ENCODE measurements at regions not wholly inside any gene's neighbourhood (a gene's known extent, or its start where the extent isn't known, plus 50 kb on each side); places are given as distances from the start of the nearest gene placed in this dataset.
"Not testable (repeated sequence)": the region's sequence is repeated elsewhere in the genome, so short reads cannot be mapped to it uniquely, and the experiment has no call there.

GRCh38 chr1:56255516-56256152 is 323.7 kb downstream of the PLPP3 start:
- in situ Hi-C loops (cut with MboI; ENCODE audit: low pct_ligation_motif_present in 1 of 4, low pct_unique_long_range_greater_than_20kb in 1 of 4, low sequenced_read_pairs in 3 of 4) (no loop called here), intact Hi-C loops (cut with DNase I; ENCODE audit: low total_unique reads) (no loop called here)
- DNase-seq, result peak; percentile 52
- Histone ChIP-seq H3K27ac (peak overlapping the region in 3 of 4 donors; percentile 10 to 30 (median 22)), H3K36me3 (no peaks in the 10 kb centered on the region), H3K9me3 (no peaks in the 10 kb centered on the region), H3K4me3 (no peak overlapping the region), H3K27me3 (no peaks in the 10 kb centered on the region), H3K4me1 (peaks cover 0 to 6% (median 2%) of the 10 kb centered on the region in 4 donors)
- TF ChIP-seq, protein P1, sequence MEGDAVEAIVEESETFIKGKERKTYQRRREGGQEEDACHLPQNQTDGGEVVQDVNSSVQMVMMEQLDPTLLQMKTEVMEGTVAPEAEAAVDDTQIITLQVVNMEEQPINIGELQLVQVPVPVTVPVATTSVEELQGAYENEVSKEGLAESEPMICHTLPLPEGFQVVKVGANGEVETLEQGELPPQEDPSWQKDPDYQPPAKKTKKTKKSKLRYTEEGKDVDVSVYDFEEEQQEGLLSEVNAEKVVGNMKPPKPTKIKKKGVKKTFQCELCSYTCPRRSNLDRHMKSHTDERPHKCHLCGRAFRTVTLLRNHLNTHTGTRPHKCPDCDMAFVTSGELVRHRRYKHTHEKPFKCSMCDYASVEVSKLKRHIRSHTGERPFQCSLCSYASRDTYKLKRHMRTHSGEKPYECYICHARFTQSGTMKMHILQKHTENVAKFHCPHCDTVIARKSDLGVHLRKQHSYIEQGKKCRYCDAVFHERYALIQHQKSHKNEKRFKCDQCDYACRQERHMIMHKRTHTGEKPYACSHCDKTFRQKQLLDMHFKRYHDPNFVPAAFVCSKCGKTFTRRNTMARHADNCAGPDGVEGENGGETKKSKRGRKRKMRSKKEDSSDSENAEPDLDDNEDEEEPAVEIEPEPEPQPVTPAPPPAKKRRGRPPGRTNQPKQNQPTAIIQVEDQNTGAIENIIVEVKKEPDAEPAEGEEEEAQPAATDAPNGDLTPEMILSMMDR (IDR thresholded peaks at IDR 0.05), result no peak
- peak in 2 of 3 donors; percentile 48 to 78 for TF ChIP-seq POLR2AphosphoS5 (IDR thresholded peaks at IDR 0.05)
- WGBS, 2 donors (ENCODE audit: low coverage in 1 of 2), result 56 to 70% methylated on average over 2 to 5 of the region's 5 CpGs

GRCh38 chr1:56254130-56254529 is 325.2 kb downstream of the PLPP3 start:
- H3K27me3 ChIP-seq, result no peaks in the 10 kb centered on the region
- peaks cover 0 to 6% (median 2%) of the 10 kb centered on the region in 4 donors for H3K4me1 ChIP-seq
- in situ Hi-C loops (cut with MboI; ENCODE audit: low pct_ligation_motif_present in 1 of 4, low pct_unique_long_range_greater_than_20kb in 1 of 4, low sequenced_read_pairs in 3 of 4) (no loop called here), intact Hi-C loops (cut with DNase I; ENCODE audit: low total_unique reads) (no loop called here)
- no peak overlapping the region for H3K27ac ChIP-seq
- DNase-seq, result no peak
- H3K4me3 ChIP-seq, result no peak overlapping the region
- no peaks in the 10 kb centered on the region for H3K36me3 ChIP-seq
- TF ChIP-seq POLR2AphosphoS5 (IDR thresholded peaks at IDR 0.05) (no peak), EP300 (IDR thresholded peaks at IDR 0.05; ENCODE audit: low read depth) (no peak), POLR2A (IDR thresholded peaks at IDR 0.05) (no peak)
- TF ChIP-seq, protein P1 (IDR thresholded peaks at IDR 0.05), result no peak
- H3K9me3 ChIP-seq, result no peaks in the 10 kb centered on the region
- 70 to 87% methylated on average over 2 of the region's 2 CpGs for WGBS, 2 donors (ENCODE audit: low coverage in 1 of 2)

DNA sequence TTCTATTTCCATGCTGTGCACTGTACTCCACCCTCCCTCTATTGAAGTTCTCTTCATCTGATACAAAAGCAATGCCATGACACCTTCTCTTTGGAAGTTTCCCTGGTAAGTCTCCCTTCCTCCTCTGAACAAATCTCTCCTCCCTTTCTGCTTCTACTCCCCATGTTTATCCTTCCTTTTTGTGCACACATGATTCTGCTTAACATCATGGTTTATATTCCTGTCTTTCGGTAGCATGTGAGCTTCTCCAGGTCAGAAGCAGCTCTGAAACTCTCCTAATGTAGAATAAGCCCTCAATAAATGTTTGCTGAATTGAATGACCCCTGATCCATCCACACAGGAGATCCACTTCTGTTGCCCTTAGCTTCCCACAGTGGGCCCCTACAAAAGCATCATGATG is 328.6 kb downstream of the PLPP3 start:
- in situ Hi-C loops (cut with MboI; ENCODE audit: low pct_ligation_motif_present in 1 of 4, low pct_unique_long_range_greater_than_20kb in 1 of 4, low sequenced_read_pairs in 3 of 4), result no loop called here
- H3K36me3 ChIP-seq, result no peaks in the 10 kb centered on the region
- no peaks in the 10 kb centered on the region for H3K27me3 ChIP-seq
- H3K4me3 ChIP-seq, result no peak overlapping the region
- intact Hi-C loops (cut with DNase I; ENCODE audit: low total_unique reads), result no loop called here
- no peaks in the 10 kb centered on the region for H3K9me3 ChIP-seq
- no peaks in the 10 kb centered on the region for H3K4me1 ChIP-seq
- DNase-seq, result no peak
- peak in 1 of 3 donors; percentile 54 for TF ChIP-seq POLR2AphosphoS5 (IDR thresholded peaks at IDR 0.05)
- no peak for TF ChIP-seq EP300 (IDR thresholded peaks at IDR 0.05; ENCODE audit: low read depth)
- TF ChIP-seq, protein P1 (IDR thresholded peaks at IDR 0.05), result no peak
- TF ChIP-seq POLR2A (IDR thresholded peaks at IDR 0.05), result no peak
- no peak overlapping the region for H3K27ac ChIP-seq
- 79 to 91% methylated on average over 1 of the region's 1 CpG for WGBS, 2 donors (ENCODE audit: low coverage in 1 of 2)

- no peaks in the 10 kb centered on the region for H3K4me1 ChIP-seq
- intact Hi-C loops (cut with DNase I; ENCODE audit: low total_unique reads), result no loop called here
- in situ Hi-C loops (cut with MboI; ENCODE audit: low pct_ligation_motif_present in 1 of 4, low pct_unique_long_range_greater_than_20kb in 1 of 4, low sequenced_read_pairs in 3 of 4), result no loop called here
- no peak overlapping the region for H3K27ac ChIP-seq
- H3K27me3 ChIP-seq, result no peaks in the 10 kb centered on the region
- WGBS, 2 donors (ENCODE audit: low coverage in 1 of 2), result 54 to 59% methylated on average over 2 of the region's 2 CpGs
- no peaks in the 10 kb centered on the region for H3K36me3 ChIP-seq
- no peaks in the 10 kb centered on the region for H3K9me3 ChIP-seq
- no peak overlapping the region for H3K4me3 ChIP-seq
- DNase-seq, result no peak
- no peak for TF ChIP-seq POLR2AphosphoS5 (IDR thresholded peaks at IDR 0.05)
These were observed 330.1 kb downstream of the PLPP3 start for GRCh38 chr1:56249234-56249633.

- TF ChIP-seq, protein P1 (IDR thresholded peaks at IDR 0.05), result no peak
- no peak for TF ChIP-seq POLR2A (IDR thresholded peaks at IDR 0.05)
- TF ChIP-seq POLR2AphosphoS5 (IDR thresholded peaks at IDR 0.05), result no peak
- TF ChIP-seq EP300 (IDR thresholded peaks at IDR 0.05; ENCODE audit: low read depth), result no peak
- H3K4me3 ChIP-seq, result no peak overlapping the region
- DNase-seq, result no peak
- H3K27me3 ChIP-seq, result no peaks in the 10 kb centered on the region
- H3K36me3 ChIP-seq, result no peaks in the 10 kb centered on the region
- no peaks in the 10 kb centered on the region for H3K9me3 ChIP-seq
- H3K27ac ChIP-seq, result no peak overlapping the region
- intact Hi-C loops (cut with DNase I; ENCODE audit: low total_unique reads) (no loop called here), in situ Hi-C loops (cut with MboI; ENCODE audit: low pct_ligation_motif_present in 1 of 4, low pct_unique_long_range_greater_than_20kb in 1 of 4, low sequenced_read_pairs in 3 of 4) (no loop called here)
- no peaks in the 10 kb centered on the region for H3K4me1 ChIP-seq
- WGBS, 2 donors (ENCODE audit: low coverage in 1 of 2), result 94 to 95% methylated on average over 1 of the region's 1 CpG
These were observed 331.2 kb downstream of the PLPP3 start for GRCh38 chr1:56248138-56248537.

GRCh38 chr1:56246726-56247125 is 332.6 kb downstream of the PLPP3 start:
- intact Hi-C loops (cut with DNase I; ENCODE audit: low total_unique reads); H3K9me3 ChIP-seq; H3K27me3 ChIP-seq; H3K36me3 ChIP-seq; H3K4me1 ChIP-seq; DNase-seq; H3K4me3 ChIP-seq; H3K27ac ChIP-seq; in situ Hi-C loops (cut with MboI; ENCODE audit: low pct_ligation_motif_present in 1 of 4, low pct_unique_long_range_greater_than_20kb in 1 of 4, low sequenced_read_pairs in 3 of 4): not testable (repeated sequence)
- 69 to 89% methylated on average over 2 of the region's 2 CpGs for WGBS, 2 donors (ENCODE audit: low coverage in 1 of 2)
